ENCODE measurements at regions not wholly inside any gene's neighbourhood (a gene's known extent, or its start where the extent isn't known, plus 50 kb on each side); places are given as distances from the start of the nearest gene placed in this dataset.
A peak's percentile ranks its signal among the peaks of the same experiment; 100 is the strongest.
"Not testable (repeated sequence)": the region's sequence is repeated elsewhere in the genome, so short reads cannot be mapped to it uniquely, and the experiment has no call there.

- DNase-seq (ENCODE audit: low spot score), result no peak
Measured at GRCh38 chr6:77324866-77325265, 138.4 kb downstream of the HTR1B start.

GRCh38 chr6:77322604-77323003 lies 140.7 kb downstream of the HTR1B start:
- DNase-seq (ENCODE audit: low spot score), result no peak

GRCh38 chr6:77318256-77318655 lies 145.0 kb downstream of the HTR1B start:
- no peak for DNase-seq (ENCODE audit: low spot score)

- no peak for DNase-seq (ENCODE audit: low spot score)
Measured at GRCh38 chr6:77313595-77313994, 149.7 kb downstream of the HTR1B start.

- DNase-seq (ENCODE audit: low spot score), result no peak
Measured at GRCh38 chr6:77299931-77300330, 163.4 kb downstream of the HTR1B start.

- DNase-seq (ENCODE audit: low spot score), result no peak
Measured at GRCh38 chr6:77298283-77298682, 165.0 kb downstream of the HTR1B start.

GRCh38 chr6:77292564-77293546 lies 170.4 kb downstream of the HTR1B start:
- DNase-seq (ENCODE audit: low spot score), result peak; percentile 82

- DNase-seq (ENCODE audit: low spot score), result no peak
Measured at GRCh38 chr6:77290798-77291197, 172.5 kb downstream of the HTR1B start.

- no peak for DNase-seq (ENCODE audit: low spot score)
Measured at GRCh38 chr6:77286541-77286940, 176.8 kb downstream of the HTR1B start.

- no peak for DNase-seq (ENCODE audit: low spot score)
Measured at GRCh38 chr6:77273929-77274328, 189.4 kb downstream of the HTR1B start.

- DNase-seq (ENCODE audit: low spot score), result no peak
Measured at GRCh38 chr6:77264970-77265369, 198.3 kb downstream of the HTR1B start.

GRCh38 chr6:77263003-77263402 lies 200.3 kb downstream of the HTR1B start:
- no peak for DNase-seq (ENCODE audit: low spot score)

- DNase-seq (ENCODE audit: low spot score), result not testable (repeated sequence)
Measured at GRCh38 chr6:77251801-77252200, 211.5 kb downstream of the HTR1B start.

- no peak for DNase-seq (ENCODE audit: low spot score)
Measured at GRCh38 chr6:77249560-77249959, 213.7 kb downstream of the HTR1B start.

- DNase-seq (ENCODE audit: low spot score), result no peak
Measured at GRCh38 chr6:77245026-77245425, 218.3 kb downstream of the HTR1B start.

GRCh38 chr6:77231438-77232305 lies 231.6 kb downstream of the HTR1B start:
- DNase-seq (ENCODE audit: low spot score), result no peak

GRCh38 chr6:77228279-77228678 lies 235.0 kb downstream of the HTR1B start:
- DNase-seq (ENCODE audit: low spot score), result no peak

- no peak for DNase-seq (ENCODE audit: low spot score)
Measured at GRCh38 chr6:77217896-77218295, 245.4 kb downstream of the HTR1B start.

GRCh38 chr6:77205936-77206335 lies 257.4 kb downstream of the HTR1B start:
- no peak for DNase-seq (ENCODE audit: low spot score)

- DNase-seq (ENCODE audit: low spot score), result no peak
Measured at GRCh38 chr6:77204555-77204954, 258.7 kb downstream of the HTR1B start.

- DNase-seq (ENCODE audit: low spot score), result no peak
Measured at GRCh38 chr6:77183447-77183846, 279.8 kb downstream of the HTR1B start.

- DNase-seq (ENCODE audit: low spot score), result no peak
Measured at GRCh38 chr6:77181749-77182148, 281.5 kb downstream of the HTR1B start.

GRCh38 chr6:77180326-77180725 lies 283.0 kb downstream of the HTR1B start:
- no peak for DNase-seq (ENCODE audit: low spot score)

Data from A172 (cell line).